Neural cell (in vitro differentiated cells): ENCODE measurements at regions not wholly inside any gene's neighbourhood (a gene's known extent, or its start where the extent isn't known, plus 50 kb on each side); places are given as distances from the start of the nearest gene placed in this dataset.

Experiments
- H2AFZ ChIP-seq: fragments of 200-600, 300-800 bp; sonication (generic), shearing (Covaris generic); 2 replicates; pipeline ENCODE4 v1.6.0; 2014; ENCODE audit warnings: low read depth, mild to moderate bottlenecking, antibody characterized with exemption, low read length, moderate library complexity
- H3F3A ChIP-seq: fragments of 200-600 bp; shearing (Covaris generic); 2 replicates; pipeline ENCODE4 v1.6.1; 2016; ENCODE audit warnings: mild to moderate bottlenecking, moderate library complexity, mixed read lengths, antibody characterized with exemption, low read length; ENCODE audit not compliant: insufficient read depth, poor library complexity, severe bottlenecking
- H3K27ac ChIP-seq: fragments of 200-600, 300-800 bp; sonication (generic), shearing (Covaris generic); 2 replicates; pipeline ENCODE4 v1.5.1; 2014; ENCODE audit warnings: mild to moderate bottlenecking, low read length, moderate library complexity
- H3K27me3 ChIP-seq: fragments of 300-800, 200-600 bp; sonication (generic), shearing (Covaris generic); 2 replicates; pipeline ENCODE4 v1.6.0; 2014; ENCODE audit warnings: mild to moderate bottlenecking, low read depth, low read length, moderate library complexity; ENCODE audit not compliant: insufficient read depth
- H3K36me3 ChIP-seq: fragments of 300-800, 200-600 bp; sonication (generic), shearing (Covaris generic); 2 replicates; pipeline ENCODE4 v1.5.1; 2014; ENCODE audit warnings: mild to moderate bottlenecking, antibody characterized with exemption, low read length, moderate library complexity; ENCODE audit not compliant: insufficient read depth
- H3K4me2 ChIP-seq: fragments of 300-800, 200-600 bp; sonication (generic), shearing (Covaris generic); 2 replicates; pipeline ENCODE4 v1.6.0; 2014; ENCODE audit warnings: mild to moderate bottlenecking, low read length
- H3K4me3 ChIP-seq: fragments of 300-800, 200-600 bp; sonication (generic), shearing (Covaris generic); 2 replicates; pipeline ENCODE4 v1.5.1; 2014; ENCODE audit warnings: mild to moderate bottlenecking, low read length, moderate library complexity
- H3K79me2 ChIP-seq: fragments of 200-600 bp; shearing (Covaris generic); replicated peaks from 2 replicates; pipeline ENCODE4 v1.6.0; 2014; ENCODE audit warnings: mild to moderate bottlenecking, low read length, moderate library complexity; ENCODE audit not compliant: insufficient read depth
- H3K9ac ChIP-seq: fragments of 300-800, 200-600 bp; sonication (generic), shearing (Covaris generic); 2 replicates; pipeline ENCODE4 v1.6.1; 2016; ENCODE audit warnings: mild to moderate bottlenecking, low read length, mixed read lengths
- H3K9me2 ChIP-seq: fragments of 200-600 bp; shearing (Covaris generic); 2 replicates; pipeline ENCODE4 v1.6.1; 2016; ENCODE audit warnings: mild to moderate bottlenecking, low read length, mixed read lengths; ENCODE audit not compliant: insufficient read depth
- H3K9me3 ChIP-seq: fragments of 200-600, 300-800 bp; sonication (generic), shearing (Covaris generic); 2 replicates; pipeline ENCODE4 v1.6.1; 2016; ENCODE audit warnings: mild to moderate bottlenecking, mixed run types, low read length, moderate library complexity, mixed read lengths
- H4K20me1 ChIP-seq: fragments of 200-600 bp; shearing (Covaris generic); 2 replicates; pipeline ENCODE4 v1.6.1; 2016; ENCODE audit warnings: mild to moderate bottlenecking, mixed run types; ENCODE audit not compliant: insufficient read depth
- CTCF ChIP-seq: fragments of 450-650 bp; IDR thresholded peaks from 2 replicates; pipeline ENCODE4 v1.5.1; 2014; ENCODE audit warnings: antibody characterized with exemption, mild to moderate bottlenecking, moderate library complexity; ENCODE audit not compliant: poor library complexity, severe bottlenecking
- EP300 ChIP-seq: fragments of 450-650 bp; conservative IDR thresholded peaks from 2 replicates; pipeline ENCODE4 v1.6.1; 2014; ENCODE audit warnings: antibody characterized with exemption, mild to moderate bottlenecking, moderate library complexity; ENCODE audit not compliant: poor library complexity, severe bottlenecking
- EZH2 ChIP-seq: fragments of 200-600, 300-800 bp; shearing (Covaris generic), sonication (generic); IDR thresholded peaks from 2 replicates; pipeline ENCODE4 v1.6.1; 2014; ENCODE audit warnings: antibody characterized with exemption, low read length, borderline replicate concordance, mild to moderate bottlenecking; ENCODE audit not compliant: insufficient read depth, poor library complexity, severe bottlenecking
- MXI1 ChIP-seq: fragments of 450-650 bp; conservative IDR thresholded peaks from 2 replicates; pipeline ENCODE4 v1.6.1; 2014; ENCODE audit warnings: antibody characterized with exemption, mild to moderate bottlenecking; ENCODE audit not compliant: poor library complexity, severe bottlenecking
- POLR2AphosphoS5 ChIP-seq: IDR thresholded peaks from 2 replicates; pipeline ENCODE4 v1.6.1; 2012
- RAD21 ChIP-seq: fragments of 450-650 bp; conservative IDR thresholded peaks from 2 replicates; pipeline ENCODE4 v1.6.1; 2014; ENCODE audit warnings: antibody characterized with exemption, mild to moderate bottlenecking, moderate library complexity
- REST ChIP-seq: IDR thresholded peaks from 2 replicates; pipeline ENCODE4 v1.6.1; 2012; ENCODE audit warnings: borderline replicate concordance
- SMC3 ChIP-seq: fragments of 450-650 bp; conservative IDR thresholded peaks from 2 replicates; pipeline ENCODE4 v1.6.1; 2014; ENCODE audit warnings: antibody characterized with exemption, mild to moderate bottlenecking, moderate library complexity; ENCODE audit not compliant: poor library complexity
- TAF1 ChIP-seq: IDR thresholded peaks from 2 replicates; pipeline ENCODE4 v1.6.1; 2012; ENCODE audit warnings: low read depth

- Histone ChIP-seq H3K9me3 (no peaks in the 10 kb centered on the region), H3K4me3 (no peak overlapping the region), H3K9ac (no peak overlapping the region), H3F3A (no peaks in the 10 kb centered on the region), H3K27me3 (no peaks in the 10 kb centered on the region), H3K27ac (no peak overlapping the region), H3K36me3 (no peaks in the 10 kb centered on the region), H3K79me2 (no peaks in the 10 kb centered on the region), H3K9me2 (no peaks in the 10 kb centered on the region), H2AFZ (no peak overlapping the region), H3K4me2 (no peak overlapping the region), H4K20me1 (no peaks in the 10 kb centered on the region)
- no peak for TF ChIP-seq EZH2
- no peak for TF ChIP-seq EP300
- no peak for TF ChIP-seq CTCF
- TF ChIP-seq POLR2AphosphoS5: no peak
- no peak for TF ChIP-seq SMC3
- no peak for TF ChIP-seq REST
- no peak for TF ChIP-seq MXI1
- no peak for TF ChIP-seq TAF1
- TF ChIP-seq RAD21: no peak
Observed at GRCh38 chr13:76004416-76004815, 368.3 kb downstream of the LMO7 start.

- H3K79me2 ChIP-seq: no peaks in the 10 kb centered on the region
- H3K36me3 ChIP-seq: no peaks in the 10 kb centered on the region
Observed at GRCh38 chr13:76000131-76000530, 364.0 kb downstream of the LMO7 start.

GRCh38 chr13:75996582-75996981, 360.5 kb downstream of the LMO7 start:
- Histone ChIP-seq H3K4me3 (no peak overlapping the region), H2AFZ (no peak overlapping the region), H3K79me2 (no peaks in the 10 kb centered on the region), H3F3A (peaks cover 4% of the 10 kb centered on the region), H3K27me3 (no peaks in the 10 kb centered on the region), H3K9ac (no peak overlapping the region), H4K20me1 (no peaks in the 10 kb centered on the region), H3K9me2 (no peaks in the 10 kb centered on the region), H3K4me2 (no peak overlapping the region), H3K36me3 (no peaks in the 10 kb centered on the region), H3K9me3 (no peaks in the 10 kb centered on the region), H3K27ac (no peak overlapping the region)
- TF ChIP-seq MXI1: no peak
- no peak for TF ChIP-seq EZH2
- TF ChIP-seq RAD21: no peak
- TF ChIP-seq TAF1: no peak
- TF ChIP-seq CTCF: no peak
- no peak for TF ChIP-seq SMC3
- no peak for TF ChIP-seq EP300
- TF ChIP-seq POLR2AphosphoS5: no peak
- TF ChIP-seq REST: no peak

More at GRCh38 chr13:76000131-76000530, 364.0 kb downstream of the LMO7 start:
- H4K20me1 ChIP-seq: no peaks in the 10 kb centered on the region
- no peaks in the 10 kb centered on the region for H3K27me3 ChIP-seq
- TF ChIP-seq POLR2AphosphoS5: peak; percentile 82
- peak; percentile 97 for TF ChIP-seq EP300
- no peak for TF ChIP-seq EZH2
- H2AFZ ChIP-seq: no peak overlapping the region
- no peaks in the 10 kb centered on the region for H3K9me2 ChIP-seq
- peaks cover 4% of the 10 kb centered on the region for H3F3A ChIP-seq
- no peaks in the 10 kb centered on the region for H3K9me3 ChIP-seq
- H3K9ac ChIP-seq: no peak overlapping the region
- peak overlapping the region; percentile 7 for H3K4me3 ChIP-seq
- H3K27ac ChIP-seq: peak overlapping the region; percentile 51
- H3K4me2 ChIP-seq: peak overlapping the region; percentile 22
